Stimulated activated CD8-positive, alpha-beta memory T cell treated with anti-CD3 and anti-CD28 coated beads, Interleukin-7, amount 100 ng/mL, for 1 hour (primary cell): ENCODE measurements at regions not wholly inside any gene's neighbourhood (a gene's known extent, or its start where the extent isn't known, plus 50 kb on each side); places are given as distances from the start of the nearest gene placed in this dataset.
"Not testable (repeated sequence)": the region's sequence is repeated elsewhere in the genome, so short reads cannot be mapped to it uniquely, and the experiment has no call there.

ENCODE experiments used
- DNase-seq, 2 donors: peaks; one replicate each; pipeline ENCODE4 v3.0.0-alpha.2; 2020; ENCODE audit warnings: low read depth in 2 of 2

- DNase-seq = no peak
These were observed 325.6 kb upstream of the MAGI2 start for GRCh38 chr7:79778786-79779770.

GRCh38 chr7:79775911-79776310 lies 322.4 kb upstream of the MAGI2 start:
- no peak for DNase-seq

- DNase-seq = no peak
These were observed 320.7 kb upstream of the MAGI2 start for GRCh38 chr7:79774150-79774549.

DNA sequence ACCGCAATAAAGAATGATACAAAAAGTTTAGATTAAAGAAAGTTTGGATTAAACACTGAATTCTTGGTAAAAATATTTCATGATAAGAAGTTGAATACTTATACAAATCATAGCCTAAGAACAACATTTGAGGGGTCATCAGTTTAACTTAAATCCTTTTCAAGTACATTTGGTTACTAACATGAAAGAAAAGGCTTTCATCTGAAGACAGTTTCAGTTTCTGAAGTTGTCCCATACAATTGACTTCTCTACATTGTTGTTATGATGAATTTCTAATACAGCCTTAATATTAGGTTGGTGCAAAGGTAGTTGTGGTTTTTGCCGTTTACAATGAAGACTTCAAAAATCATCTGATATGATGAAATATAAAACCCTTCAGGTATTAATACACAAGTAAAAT lies 317.5 kb upstream of the MAGI2 start:
- no peak for DNase-seq

DNA sequence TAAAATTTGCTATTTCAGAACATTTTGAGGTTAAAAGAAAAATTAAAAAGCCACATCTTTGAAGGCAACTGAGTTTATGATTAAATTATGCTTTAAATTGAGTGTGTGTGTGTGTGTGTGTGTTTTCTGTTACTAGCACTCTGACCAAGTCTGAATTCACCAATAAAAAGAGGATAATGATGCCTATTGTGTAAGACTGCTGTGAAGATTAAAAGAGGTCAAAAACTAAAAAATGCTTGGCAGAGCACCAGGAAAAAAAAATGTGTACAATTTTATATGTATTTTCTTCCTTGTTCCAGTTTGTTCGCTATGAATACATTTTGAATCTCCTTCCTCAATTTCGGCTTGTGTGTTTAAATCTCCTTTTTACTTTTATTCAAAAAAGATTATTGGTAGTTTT lies 316.6 kb upstream of the MAGI2 start:
- no peak for DNase-seq

GRCh38 chr7:79767876-79768560 lies 314.6 kb upstream of the MAGI2 start:
- DNase-seq = not testable (repeated sequence)

- not testable (repeated sequence) for DNase-seq
These were observed 313.7 kb upstream of the MAGI2 start for GRCh38 chr7:79767192-79767591.

DNA sequence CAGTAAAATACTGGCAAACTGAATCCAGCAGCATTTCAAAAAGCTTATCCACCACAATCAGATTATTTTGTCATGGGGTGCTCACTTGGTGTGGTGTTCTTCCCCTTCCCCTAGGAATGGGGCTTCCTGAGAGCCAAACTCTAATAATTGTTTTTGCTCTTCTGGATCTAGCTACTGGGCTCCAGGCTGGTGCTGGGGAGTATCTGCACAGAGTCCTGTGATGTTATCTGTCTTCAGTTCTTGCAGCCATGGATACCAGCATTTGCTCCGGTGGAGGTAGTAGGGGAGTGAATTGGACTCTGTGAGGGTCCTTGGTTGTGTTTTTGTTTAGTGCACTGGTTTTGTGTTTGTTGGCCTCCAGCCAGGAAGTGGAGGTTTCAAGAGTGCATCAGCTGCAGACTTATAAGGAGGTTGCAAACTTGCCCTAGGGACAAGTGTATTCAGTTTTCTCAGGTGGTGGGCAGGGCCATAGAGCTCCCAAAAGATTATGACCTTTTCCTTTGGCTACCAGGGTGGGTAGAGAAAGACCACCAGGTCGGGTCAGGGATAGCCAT lies 308.5 kb upstream of the MAGI2 start:
- DNase-seq = no peak

DNA sequence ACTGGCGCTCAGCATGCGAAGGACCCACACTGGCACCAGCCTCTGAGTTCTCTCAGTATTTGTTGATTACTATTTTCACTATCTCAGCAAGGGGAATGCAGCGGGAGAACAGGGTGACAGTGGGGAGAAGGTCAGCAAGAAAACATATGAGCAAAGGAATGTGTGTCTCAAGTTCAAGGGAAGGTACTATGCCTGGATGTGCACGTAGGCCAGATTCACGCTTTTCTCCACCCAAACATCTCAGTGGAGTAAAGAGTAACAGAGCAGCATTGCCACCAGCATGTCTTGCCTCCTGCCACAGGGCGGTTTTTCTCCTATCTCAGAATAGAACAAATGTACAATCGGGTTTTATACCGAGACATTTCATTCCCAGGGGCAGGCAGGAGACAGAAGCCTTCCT lies 297.5 kb upstream of the MAGI2 start:
- not testable (repeated sequence) for DNase-seq

- no peak for DNase-seq
These were observed 296.4 kb upstream of the MAGI2 start for GRCh38 chr7:79749856-79750255.

GRCh38 chr7:79741684-79742083 lies 288.2 kb upstream of the MAGI2 start:
- DNase-seq = no peak

DNA sequence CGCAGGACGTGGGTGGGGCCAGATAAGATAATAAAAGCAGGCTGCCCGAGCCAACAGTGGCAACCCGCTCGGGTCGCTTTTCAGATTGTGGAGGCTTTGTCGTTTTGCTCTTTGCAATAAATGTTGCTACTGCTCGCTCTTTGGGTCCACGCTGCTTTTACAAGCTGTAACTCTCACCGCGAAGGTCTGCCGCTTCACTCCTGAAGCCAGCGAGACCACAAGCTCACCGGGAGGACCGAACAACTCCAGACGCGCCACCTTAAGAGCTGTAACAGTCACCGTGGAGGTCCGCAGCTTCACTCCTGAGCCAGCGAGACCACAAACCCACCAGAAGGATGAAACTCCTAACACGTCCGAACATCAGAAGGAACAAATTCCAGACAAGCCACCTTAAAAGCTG lies 286.6 kb upstream of the MAGI2 start:
- no peak for DNase-seq

- not testable (repeated sequence) for DNase-seq
These were observed 285.7 kb upstream of the MAGI2 start for GRCh38 chr7:79739036-79739709.

DNA sequence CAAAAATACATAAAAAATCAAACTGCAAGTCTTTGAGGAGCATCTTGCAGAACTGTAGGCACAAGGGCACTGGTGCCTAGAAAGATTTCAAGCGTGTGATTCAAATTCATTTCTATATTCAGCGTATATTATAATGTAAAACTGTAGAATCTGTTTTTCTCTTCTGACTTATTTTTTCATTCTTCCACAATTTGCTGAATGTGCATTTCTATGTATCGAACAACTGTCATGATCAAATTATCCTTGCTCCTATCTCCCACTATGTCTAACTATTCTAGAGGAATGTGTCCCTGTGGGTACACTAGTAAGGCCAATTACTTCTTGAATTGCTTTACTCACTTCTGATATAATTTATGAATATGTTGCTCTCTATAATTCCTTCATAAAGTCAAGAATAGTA lies 283.0 kb upstream of the MAGI2 start:
- no peak for DNase-seq

DNA sequence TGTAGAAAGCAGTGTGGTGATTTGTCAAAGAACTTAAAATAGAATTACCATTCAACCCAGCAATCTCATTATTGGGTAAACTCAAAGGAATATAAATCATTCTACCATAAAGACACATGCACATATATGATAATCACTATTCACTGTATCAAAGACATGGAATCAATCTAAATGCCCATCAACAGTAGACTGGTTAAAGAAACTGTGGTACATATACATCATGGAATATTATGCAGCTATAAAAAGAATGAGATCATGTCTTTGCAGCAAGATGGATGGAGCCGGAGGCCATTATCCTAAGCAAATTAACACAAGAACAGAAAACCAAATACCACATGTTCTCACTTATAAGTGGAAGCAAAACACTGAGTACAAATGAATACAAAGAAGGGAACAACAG lies 281.5 kb upstream of the MAGI2 start:
- DNase-seq = no peak

DNA sequence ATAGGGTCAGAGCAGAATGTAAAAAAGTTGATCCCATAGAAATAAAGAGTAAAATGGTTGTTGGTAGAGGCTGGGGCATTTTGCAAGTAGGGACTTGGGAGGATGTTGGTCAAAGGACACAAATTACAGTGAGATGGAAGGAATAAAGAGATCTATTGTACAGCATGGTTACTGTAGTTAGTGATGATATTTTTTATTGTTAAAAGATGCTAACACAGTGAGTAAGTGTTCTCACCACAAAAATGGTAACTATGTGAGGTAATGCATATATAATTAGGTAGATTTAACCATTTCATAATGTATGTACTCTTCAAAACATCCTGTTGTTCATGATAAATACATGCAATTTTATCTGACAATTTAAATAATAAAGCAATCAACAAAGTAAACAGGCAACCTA lies 280.7 kb upstream of the MAGI2 start:
- DNase-seq = no peak

- DNase-seq = no peak
These were observed 279.1 kb upstream of the MAGI2 start for GRCh38 chr7:79732535-79732934.

DNA sequence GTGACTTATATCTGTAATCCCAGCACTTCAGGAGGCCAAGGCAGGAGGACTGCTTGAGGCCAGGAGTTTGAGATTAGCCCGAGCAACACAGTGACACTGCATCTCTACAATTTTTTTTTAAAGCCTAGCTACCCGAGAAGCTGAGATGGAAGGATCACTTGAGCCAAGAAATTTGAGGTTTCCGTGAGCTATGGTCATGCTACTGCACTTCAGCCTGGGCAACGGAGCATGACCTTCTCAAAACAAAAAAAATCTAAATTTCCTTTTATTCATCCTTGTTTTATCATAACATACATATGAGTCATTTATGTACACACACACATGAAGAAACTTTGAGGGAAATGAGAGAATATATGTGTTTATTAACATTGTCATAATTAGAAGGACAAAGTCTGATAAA lies 277.5 kb upstream of the MAGI2 start:
- no peak for DNase-seq

DNA sequence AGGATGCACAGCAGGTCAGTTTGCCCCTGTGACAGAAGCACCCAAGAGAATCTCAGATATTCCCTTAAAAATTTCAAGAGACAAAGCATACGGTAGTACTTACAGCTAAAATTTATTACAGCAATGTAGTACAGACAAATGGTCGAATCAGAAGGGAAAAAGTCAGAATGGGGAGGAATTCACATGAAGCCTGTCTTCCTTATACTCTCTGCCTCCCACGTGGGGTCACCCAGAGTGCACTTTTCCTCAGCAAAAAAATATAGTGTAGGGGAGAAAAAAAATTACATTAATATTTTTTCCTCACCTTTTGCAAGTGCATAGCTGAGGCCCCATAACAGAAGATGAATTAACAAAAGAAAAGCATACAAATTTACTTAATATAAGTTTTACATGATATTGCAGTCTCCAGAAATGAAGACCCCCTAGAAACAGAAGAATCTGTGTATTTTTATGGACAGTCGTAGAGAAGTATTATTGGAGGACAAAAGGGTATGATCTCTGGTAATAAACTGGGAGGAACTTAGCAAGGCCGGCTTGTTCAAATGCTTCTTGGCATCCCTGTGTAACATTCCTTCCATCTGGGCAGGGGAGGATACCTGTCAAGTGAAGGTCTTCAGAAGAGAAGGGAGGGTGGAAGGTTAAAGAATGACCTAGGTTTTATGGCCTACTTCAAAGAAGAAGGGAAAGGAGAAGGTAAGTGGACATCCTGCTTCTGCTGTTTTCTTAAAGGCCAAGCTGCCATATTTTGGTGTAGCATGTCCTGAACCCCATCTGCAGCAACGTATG lies 270.6 kb upstream of the MAGI2 start:
- no peak for DNase-seq

DNA sequence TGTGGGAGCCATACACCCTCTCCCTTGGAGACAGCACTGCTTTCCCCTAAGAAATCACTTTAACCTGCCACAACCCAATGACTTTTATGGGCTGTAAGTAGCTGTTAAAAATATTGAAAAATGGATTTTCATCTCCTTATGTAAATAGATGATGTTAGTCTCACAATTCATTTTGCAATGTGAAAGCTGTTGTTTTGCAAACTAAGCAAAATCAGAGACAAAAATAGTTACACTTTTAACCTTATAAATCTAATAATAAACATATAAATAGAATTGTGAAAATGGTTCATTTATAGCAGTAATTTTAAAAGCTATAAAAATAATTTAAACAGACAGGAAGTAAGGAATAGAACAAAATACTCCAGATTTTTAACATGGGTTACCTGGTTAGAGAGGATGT lies 268.8 kb upstream of the MAGI2 start:
- no peak for DNase-seq

DNA sequence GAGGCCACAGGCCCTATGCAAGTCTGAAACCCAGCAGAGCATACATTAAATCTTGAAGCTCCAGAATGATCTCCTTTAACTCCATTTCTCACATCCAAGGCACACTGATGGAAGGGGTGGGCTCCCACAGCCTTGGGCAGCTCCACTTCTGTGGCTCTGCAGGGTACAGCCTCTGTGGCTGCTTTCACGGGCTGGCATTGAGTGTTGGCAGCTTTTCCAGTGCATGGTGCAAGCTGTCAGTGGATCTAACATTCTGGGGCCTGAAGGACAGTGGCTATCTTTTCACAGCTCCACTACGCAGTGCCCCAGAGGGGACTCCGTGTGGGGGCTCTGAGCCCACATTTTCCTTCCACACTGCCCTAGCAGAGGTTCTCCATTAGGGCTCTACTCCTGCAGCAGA lies 265.7 kb upstream of the MAGI2 start:
- DNase-seq = no peak
